A549 (cell line): ENCODE measurements at regions not wholly inside any gene's neighbourhood (a gene's known extent, or its start where the extent isn't known, plus 50 kb on each side); places are given as distances from the start of the nearest gene placed in this dataset.

Source experiments
- ATAC-seq, 2 experiments: fragments of 200-7000 bp in 1 of 2; fragments of >200 bp in 1 of 2; cut with Nextera tagmentation in 1 of 2; cut with Tn5 transposase in 1 of 2; 3 replicates each; pipeline versions ENCODE4 v1.8.0 to v1.9.1; 2018 to 2020; ENCODE audit warnings: mild to moderate bottlenecking in 1 of 2, moderate library complexity in 1 of 2
- CTCF ChIA-PET: fragments of 300-600 bp; sonication (Branson Sonifier 250); formaldehyde crosslinking; extraction: SDS; loops from one replicate; lab custom pipeline; 2021; ENCODE audit warnings: antibody characterized with exemption, inconsistent platforms; lab: Yijun Ruan, JAX
- POLR2A ChIA-PET: fragments of 350-600 bp; formaldehyde crosslinking; extraction: SDS; loops from one replicate; lab custom pipeline; 2021; ENCODE audit warnings: antibody characterized with exemption, inconsistent platforms; lab: Yijun Ruan, JAX
- DNase-seq, 2 experiments: peaks; one replicate each; pipeline versions ENCODE4 v3.0.0 to v3.0.0-alpha.2; 2011 to 2016; ENCODE audit warnings: low read depth in 1 of 2, low spot score in 1 of 2
- FAIRE-seq: peaks from 2 replicates; lab custom pipeline; 2011; peaks lifted over from hg19 to GRCh38; lab: Jason Lieb, UNC
- H3K27ac ChIP-seq, 2 experiments: fragments of >200 bp; sonication (Bioruptor Twin); formaldehyde crosslinking; 3 replicates each; pipeline ENCODE4 v1.5.1; 2016 to 2017
- H3K4me1 ChIP-seq: fragments of >200 bp; sonication (Bioruptor Twin); formaldehyde crosslinking; 3 replicates; pipeline ENCODE4 v1.6.1; 2016
- H3K4me2 ChIP-seq: fragments of >200 bp; sonication (Bioruptor Twin); formaldehyde crosslinking; 3 replicates; pipeline ENCODE4 v1.6.1; 2016
- H3K4me3 ChIP-seq: fragments of >200 bp; sonication (Bioruptor Twin); formaldehyde crosslinking; 3 replicates; pipeline ENCODE4 v1.5.1; 2016
- H3K9me3 ChIP-seq: fragments of >200 bp; sonication (Bioruptor Twin); formaldehyde crosslinking; 3 replicates; pipeline ENCODE4 v1.6.1; 2016
- ATOH8 ChIP-seq: fragments of 250-450 bp; sonication (Bioruptor Pico); IDR thresholded peaks from 2 replicates; pipeline ENCODE4 v1.5.0; 2020; ENCODE audit warnings: low read depth, mild to moderate bottlenecking, moderate library complexity
- BHLHE40 ChIP-seq: IDR thresholded peaks from 2 replicates; pipeline ENCODE4 v1.6.1; 2012; ENCODE audit warnings: low read depth, low read length, inconsistent platforms
- CBX2 ChIP-seq: fragments of 200-600 bp; sonication (generic); IDR thresholded peaks from 2 replicates; pipeline ENCODE4 v1.6.1; 2016; ENCODE audit warnings: low read depth, mild to moderate bottlenecking, borderline replicate concordance
- CHD2 ChIP-seq: fragments of 150-350 bp; IDR thresholded peaks from 2 replicates; pipeline ENCODE4 v1.6.1; 2014; ENCODE audit warnings: low read length; ENCODE audit not compliant: partially characterized antibody
- CTCF ChIP-seq: fragments of >200 bp; sonication (Bioruptor Twin); formaldehyde crosslinking; IDR thresholded peaks from 3 replicates; pipeline ENCODE4 v1.5.1; 2016
- EHMT2 ChIP-seq: fragments of 200-600 bp; sonication (generic); IDR thresholded peaks from 2 replicates; pipeline ENCODE4 v1.6.1; 2016; ENCODE audit warnings: antibody characterized with exemption, low read depth, mild to moderate bottlenecking, moderate library complexity
- FOXS1 ChIP-seq: fragments of 250-450 bp; sonication (Bioruptor Pico); IDR thresholded peaks from 2 replicates; pipeline ENCODE4 v1.5.0; 2020; ENCODE audit warnings: mild to moderate bottlenecking, moderate library complexity
- HES2 ChIP-seq: fragments of >200 bp; sonication (Bioruptor Twin); formaldehyde crosslinking; IDR thresholded peaks from 2 replicates; pipeline ENCODE4 v1.6.1; 2016
- HEYL ChIP-seq: fragments of 250-450 bp; sonication (Bioruptor Pico); IDR thresholded peaks from 2 replicates; pipeline ENCODE4 v1.8.0; 2021; ENCODE audit warnings: mild to moderate bottlenecking, moderate library complexity
- HOXA7 ChIP-seq: fragments of 250-450 bp; sonication (Bioruptor Pico); IDR thresholded peaks from 2 replicates; pipeline ENCODE4 v1.5.0; 2020; ENCODE audit warnings: mild to moderate bottlenecking, moderate library complexity
- HOXB13 ChIP-seq: fragments of 250-450 bp; sonication (Bioruptor Pico); IDR thresholded peaks from 2 replicates; pipeline ENCODE4 v1.5.0; 2020; ENCODE audit warnings: low read depth, mild to moderate bottlenecking, moderate library complexity
- HOXB5 ChIP-seq: fragments of 250-450 bp; sonication (Bioruptor Pico); IDR thresholded peaks from 2 replicates; pipeline ENCODE4 v1.5.0; 2020; ENCODE audit warnings: mild to moderate bottlenecking, moderate library complexity
- KDM5A ChIP-seq: fragments of 200-600 bp; sonication (generic); IDR thresholded peaks from 2 replicates; pipeline ENCODE4 v1.6.1; 2016; ENCODE audit warnings: antibody characterized with exemption, mild to moderate bottlenecking
- MAX ChIP-seq: IDR thresholded peaks from 2 replicates; pipeline ENCODE4 v1.6.1; 2012
- MAZ ChIP-seq: fragments of 150-350 bp; IDR thresholded peaks from 2 replicates; pipeline ENCODE4 v1.6.1; 2014; ENCODE audit warnings: antibody characterized with exemption, low read depth, low read length, borderline replicate concordance
- NR3C1 ChIP-seq: fragments of >200 bp; sonication (Bioruptor Twin); formaldehyde crosslinking; IDR thresholded peaks from 3 replicates; pipeline ENCODE4 v1.6.1; 2017
- PBX3 ChIP-seq: IDR thresholded peaks from 2 replicates; pipeline ENCODE4 v1.6.1; 2012
- PHF8 ChIP-seq: fragments of 200-600 bp; sonication (generic); IDR thresholded peaks from 2 replicates; pipeline ENCODE4 v1.6.1; 2016; ENCODE audit warnings: low read depth, mild to moderate bottlenecking, antibody characterized with exemption, moderate library complexity, borderline replicate concordance
- POLR2AphosphoS2 ChIP-seq: conservative IDR thresholded peaks from 2 replicates; pipeline ENCODE4 v1.6.1; 2012; ENCODE audit warnings: low read length, improper control_type of control experiment, inconsistent platforms
- RAD21 ChIP-seq, 2 experiments: fragments of >200 bp in 1 of 2; sonication (Bioruptor Twin) in 1 of 2; formaldehyde crosslinking in 1 of 2; IDR thresholded peaks in 1 of 2; conservative IDR thresholded peaks in 1 of 2; 2 replicates in 1 of 2; 3 replicates in 1 of 2; pipeline ENCODE4 v1.6.1; 2012 to 2018; ENCODE audit warnings: inconsistent platforms in 1 of 2
- RNF2 ChIP-seq: fragments of 200-600 bp; sonication (generic); IDR thresholded peaks from 2 replicates; pipeline ENCODE4 v1.6.1; 2016; ENCODE audit warnings: low read depth, mild to moderate bottlenecking, antibody characterized with exemption, moderate library complexity, borderline replicate concordance
- SMC3 ChIP-seq: fragments of >200 bp; sonication (Bioruptor Twin); formaldehyde crosslinking; IDR thresholded peaks from 3 replicates; pipeline ENCODE4 v1.6.1; 2018; ENCODE audit warnings: inconsistent platforms
- TFCP2L1 ChIP-seq: fragments of 250-450 bp; sonication (Bioruptor Pico); IDR thresholded peaks from 2 replicates; pipeline ENCODE4 v1.5.0; 2021; ENCODE audit warnings: mild to moderate bottlenecking
- USF2 ChIP-seq: fragments of 450-650 bp; IDR thresholded peaks from 2 replicates; pipeline ENCODE4 v1.6.1; 2014; ENCODE audit warnings: antibody characterized with exemption
- ZC3H11A ChIP-seq: fragments of 450-650 bp; IDR thresholded peaks from 2 replicates; pipeline ENCODE4 v1.6.1; 2014; ENCODE audit warnings: antibody characterized with exemption, mild to moderate bottlenecking
- ZNF302 ChIP-seq: fragments of 250-450 bp; sonication (Bioruptor Pico); IDR thresholded peaks from 2 replicates; pipeline ENCODE4 v1.9.0; 2021; ENCODE audit warnings: inconsistent platforms, mild to moderate bottlenecking, moderate library complexity
- ZSCAN20 ChIP-seq: fragments of 250-450 bp; sonication (Bioruptor Pico); IDR thresholded peaks from 2 replicates; pipeline ENCODE4 v1.8.0; 2022; ENCODE audit warnings: mild to moderate bottlenecking, moderate library complexity
- WGBS: methylation state at CpG from one replicate; pipeline ENCODE4 v1.1.6; 2017; ENCODE audit errors: missing lambda C conversion rate; 5-methylcytosine and 5-hydroxymethylcytosine counted together

- FAIRE-seq (no peak), ATAC-seq (no peak), DNase-seq (no peak)
- Histone ChIP-seq H3K4me1 (no peaks in the 10 kb centered on the region), H3K9me3 (peaks cover 29% of the 10 kb centered on the region), H3K27ac (no peak overlapping the region), H3K4me3 (no peak overlapping the region), H3K4me2 (no peak overlapping the region)
- ChIA-PET POLR2A (no interaction called here), CTCF (interaction anchor here (1.4 to 1.9 kb wide), 2 partner anchors 10 to 12 kb away, joined by 4 to 6 read pairs; no protein-coding TSS in a partner anchor)
- 21% methylated on average over 1 of the region's 1 CpG for WGBS
- TF ChIP-seq HEYL (CRISPR knock-in tag) (no peak), HES2 (no peak), HOXB5 (CRISPR knock-in tag) (no peak), MAX (no peak), KDM5A (no peak), NR3C1 (no peak), POLR2AphosphoS2 (no peak), ZNF302 (no peak), FOXS1 (CRISPR knock-in tag) (no peak), ATOH8 (no peak), RAD21 (conservative IDR thresholded peaks at IDR 0.05 in 1 of 2, IDR thresholded peaks at IDR 0.05 in 1 of 2) (no peak), BHLHE40 (no peak), SMC3 (no peak), EHMT2 (no peak), ZC3H11A (no peak), TFCP2L1 (no peak), ZSCAN20 (CRISPR knock-in tag) (no peak)
These were observed 103.9 kb upstream of the VASH1 start for GRCh38 chr14:76657404-76657803.

GRCh38 chr14:76657846-76658245 is 103.4 kb upstream of the VASH1 start:
- Histone ChIP-seq H3K4me2 (no peak overlapping the region), H3K27ac (no peak overlapping the region), H3K4me1 (no peaks in the 10 kb centered on the region), H3K9me3 (peaks cover 29% of the 10 kb centered on the region), H3K4me3 (no peak overlapping the region)
- FAIRE-seq (no peak), ATAC-seq (no peak), DNase-seq (no peak)
- ChIA-PET POLR2A (no interaction called here), CTCF (interaction anchor here (1.4 kb wide), 1 partner anchor 607 kb away, joined by 3 read pairs; no protein-coding TSS in a partner anchor)
- TF ChIP-seq CTCF = no peak
- no peak for TF ChIP-seq HOXA7
- no peak for TF ChIP-seq POLR2AphosphoS2
- no peak for TF ChIP-seq RNF2
- no peak for TF ChIP-seq HES2
- no peak for TF ChIP-seq MAX
- TF ChIP-seq MAZ = no peak
- no peak for TF ChIP-seq HOXB13 (CRISPR knock-in tag)
- no peak for TF ChIP-seq USF2
- no peak for TF ChIP-seq FOXS1 (CRISPR knock-in tag)
- TF ChIP-seq CBX2 = no peak
- no peak for TF ChIP-seq CHD2
- no peak for TF ChIP-seq PHF8
- no peak for TF ChIP-seq PBX3
